ENCODE measurements at regions not wholly inside any gene's neighbourhood (a gene's known extent, or its start where the extent isn't known, plus 50 kb on each side); places are given as distances from the start of the nearest gene placed in this dataset.

- TF ChIP-seq, protein P1, sequence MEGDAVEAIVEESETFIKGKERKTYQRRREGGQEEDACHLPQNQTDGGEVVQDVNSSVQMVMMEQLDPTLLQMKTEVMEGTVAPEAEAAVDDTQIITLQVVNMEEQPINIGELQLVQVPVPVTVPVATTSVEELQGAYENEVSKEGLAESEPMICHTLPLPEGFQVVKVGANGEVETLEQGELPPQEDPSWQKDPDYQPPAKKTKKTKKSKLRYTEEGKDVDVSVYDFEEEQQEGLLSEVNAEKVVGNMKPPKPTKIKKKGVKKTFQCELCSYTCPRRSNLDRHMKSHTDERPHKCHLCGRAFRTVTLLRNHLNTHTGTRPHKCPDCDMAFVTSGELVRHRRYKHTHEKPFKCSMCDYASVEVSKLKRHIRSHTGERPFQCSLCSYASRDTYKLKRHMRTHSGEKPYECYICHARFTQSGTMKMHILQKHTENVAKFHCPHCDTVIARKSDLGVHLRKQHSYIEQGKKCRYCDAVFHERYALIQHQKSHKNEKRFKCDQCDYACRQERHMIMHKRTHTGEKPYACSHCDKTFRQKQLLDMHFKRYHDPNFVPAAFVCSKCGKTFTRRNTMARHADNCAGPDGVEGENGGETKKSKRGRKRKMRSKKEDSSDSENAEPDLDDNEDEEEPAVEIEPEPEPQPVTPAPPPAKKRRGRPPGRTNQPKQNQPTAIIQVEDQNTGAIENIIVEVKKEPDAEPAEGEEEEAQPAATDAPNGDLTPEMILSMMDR (IDR thresholded peaks at IDR 0.05): no peak
- no peak for TF ChIP-seq EP300 (IDR thresholded peaks at IDR 0.05)
- no peak for TF ChIP-seq POLR2AphosphoS5 (IDR thresholded peaks at IDR 0.05)
- no peak for TF ChIP-seq POLR2A (IDR thresholded peaks at IDR 0.05; ENCODE audit: low read depth)
These were observed 531.2 kb downstream of the PIK3C3 start for GRCh38 chr18:42486271-42486670.
